T1000 (cell line): ENCODE measurements at regions not wholly inside any gene's neighbourhood (a gene's known extent, or its start where the extent isn't known, plus 50 kb on each side); places are given as distances from the start of the nearest gene placed in this dataset.

ENCODE experiments used
- DNase-seq: peaks from one replicate; lab custom pipeline; 2025; ENCODE audit warnings: mixed read lengths; lab: John Stamatoyannopoulos, UW

DNA sequence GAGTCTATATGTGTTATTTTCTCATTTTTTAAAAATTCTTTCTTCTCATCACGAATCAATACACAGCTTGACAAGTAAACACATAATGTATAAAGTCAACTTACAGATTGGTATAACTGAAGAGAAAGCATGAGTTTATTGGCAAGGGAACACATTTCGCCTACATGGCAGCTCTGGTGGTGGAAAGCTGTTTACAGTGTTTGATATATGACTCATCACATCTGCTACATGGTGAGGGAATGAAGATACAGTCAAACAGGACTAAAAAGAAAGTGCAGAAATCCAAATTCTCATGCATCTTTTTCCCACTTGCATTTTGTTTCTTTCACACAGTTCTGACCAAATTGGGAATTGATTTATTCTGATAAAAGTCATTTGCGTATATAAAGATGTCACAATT, 122.2 kb upstream of the ADGRL4 start:
- DNase-seq = no peak

DNA sequence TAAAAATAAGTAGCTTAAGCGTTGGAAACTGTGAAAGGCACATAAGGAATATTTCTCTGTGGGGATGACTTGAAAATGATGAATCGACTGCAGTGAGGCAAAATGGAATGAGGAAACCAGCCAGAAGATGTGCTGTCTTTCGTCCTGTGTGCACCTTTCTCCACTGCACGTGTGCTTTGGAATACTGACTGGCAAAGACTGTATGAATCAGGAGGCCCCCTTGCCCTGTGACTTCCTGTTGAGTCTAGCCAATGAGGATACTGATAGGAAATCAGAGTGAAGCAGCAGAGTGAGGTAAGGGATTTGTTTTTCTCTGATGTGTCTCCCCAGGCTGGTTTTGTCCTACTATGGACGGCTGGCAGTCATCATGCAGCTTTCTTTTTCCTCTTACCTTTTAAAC, 118.2 kb upstream of the ADGRL4 start:
- DNase-seq = no peak

DNA sequence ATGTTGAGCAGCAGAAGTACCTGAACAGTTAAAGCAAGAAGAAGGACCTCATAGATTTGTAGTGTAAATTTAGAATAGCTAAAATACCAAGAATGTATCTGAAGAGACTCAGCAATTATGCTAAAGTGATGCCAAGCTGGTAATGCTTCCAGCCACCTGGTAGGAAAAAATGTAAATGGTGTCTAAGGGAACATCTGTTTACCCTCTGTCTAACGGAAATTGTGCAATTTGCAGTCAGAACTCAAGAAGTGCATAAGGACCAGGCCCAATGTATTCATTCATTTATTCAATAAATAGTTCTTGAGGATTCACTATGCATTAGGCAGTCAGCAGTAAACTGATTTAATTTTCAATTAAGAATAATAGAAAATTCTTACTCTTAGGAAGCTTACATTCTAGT, 116.0 kb upstream of the ADGRL4 start:
- DNase-seq = no peak

DNA sequence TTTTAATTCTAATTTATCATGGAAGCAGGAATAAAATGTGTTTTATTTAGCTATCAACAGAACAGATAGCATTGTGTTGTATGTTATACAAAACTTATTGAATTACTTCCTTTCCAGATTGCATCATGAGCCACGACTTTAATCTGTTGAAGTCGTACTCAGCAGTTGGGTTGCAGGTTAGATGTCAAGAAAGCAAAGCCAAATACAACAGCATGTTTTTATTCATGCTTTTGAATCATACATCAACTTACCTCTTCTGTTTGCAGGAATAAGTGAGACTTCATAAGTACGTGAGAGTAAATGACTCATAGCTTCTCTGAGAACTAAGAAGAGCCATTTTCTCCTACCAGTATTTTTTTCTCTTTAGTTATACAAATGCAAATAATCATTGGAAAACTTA, 110.8 kb upstream of the ADGRL4 start:
- DNase-seq = no peak

DNA sequence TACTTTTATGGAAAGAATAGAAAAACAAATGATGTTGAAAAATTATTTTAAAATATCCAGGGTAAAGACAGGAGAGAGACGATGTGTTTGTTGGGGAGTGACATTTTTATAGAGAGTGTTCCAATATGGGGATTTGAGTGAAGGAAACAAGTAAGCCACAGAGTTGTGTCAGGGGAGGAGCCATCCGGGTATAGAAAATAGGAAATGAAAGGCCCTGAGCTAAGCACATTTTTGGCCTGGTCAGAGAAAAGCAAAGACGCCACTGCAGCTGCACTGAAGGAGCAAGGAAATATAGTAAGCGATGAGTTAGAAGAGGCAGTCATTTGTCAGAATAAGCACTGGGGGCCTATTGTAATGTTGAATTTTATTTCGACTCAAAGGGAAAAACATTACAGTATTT, 107.3 kb upstream of the ADGRL4 start:
- no peak for DNase-seq

DNA sequence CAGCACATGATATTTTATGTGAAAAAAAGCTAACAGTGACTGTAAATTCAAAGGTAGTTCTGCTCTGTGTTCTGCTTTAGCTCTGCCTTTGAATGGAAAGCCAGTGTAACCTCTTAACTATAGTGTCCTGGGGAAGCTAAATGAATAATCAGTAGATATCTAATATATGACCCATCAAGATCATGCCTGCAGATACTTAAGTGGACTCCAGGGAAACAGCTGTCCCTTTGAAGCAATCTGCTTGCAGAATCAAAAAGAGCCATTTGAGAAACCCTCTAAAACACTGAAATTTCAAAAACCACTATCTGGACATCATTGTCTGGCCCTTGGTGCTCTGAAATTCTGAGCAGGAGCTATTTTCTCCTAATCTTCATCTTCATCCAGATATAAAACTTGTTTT, 104.2 kb upstream of the ADGRL4 start:
- DNase-seq = no peak

DNA sequence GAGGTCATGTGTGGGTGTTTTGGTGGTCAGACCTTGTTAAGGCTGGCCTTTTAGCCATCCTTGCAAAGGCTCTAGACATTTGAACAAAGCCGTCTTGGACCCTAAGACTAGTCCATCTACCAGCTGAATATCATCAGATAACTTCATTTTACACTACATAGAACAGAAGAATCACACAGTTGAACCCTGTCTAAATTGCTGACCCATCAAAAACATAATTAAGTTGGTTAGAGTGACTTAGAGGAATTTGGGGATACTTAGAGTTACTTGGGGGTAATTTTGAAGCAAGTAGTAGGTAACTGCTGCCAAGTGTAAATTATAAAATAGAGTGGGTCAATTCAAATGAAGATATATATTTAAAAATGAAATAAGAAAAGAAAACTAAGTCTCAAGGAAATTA, 102.9 kb upstream of the ADGRL4 start:
- DNase-seq = no peak

DNA sequence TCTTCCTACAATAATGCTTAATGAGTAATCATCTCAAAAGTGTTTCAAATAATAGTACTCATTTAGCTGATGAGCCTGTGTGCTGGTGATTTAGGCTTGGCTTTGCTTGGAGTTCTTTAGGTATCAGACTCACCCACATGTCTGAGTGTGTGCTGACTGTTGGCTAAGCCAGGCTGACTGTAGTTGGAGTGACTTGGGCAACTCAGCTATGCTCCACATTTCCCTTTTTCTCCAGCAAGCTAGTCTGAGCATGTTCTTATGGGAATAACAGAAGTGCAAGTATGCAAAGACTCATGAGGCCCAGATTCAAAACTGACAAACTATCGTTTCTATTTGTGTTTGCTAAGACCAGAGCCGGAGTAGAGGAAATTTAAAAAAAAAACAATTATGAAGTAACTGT, 99.0 kb upstream of the ADGRL4 start:
- DNase-seq = no peak

DNA sequence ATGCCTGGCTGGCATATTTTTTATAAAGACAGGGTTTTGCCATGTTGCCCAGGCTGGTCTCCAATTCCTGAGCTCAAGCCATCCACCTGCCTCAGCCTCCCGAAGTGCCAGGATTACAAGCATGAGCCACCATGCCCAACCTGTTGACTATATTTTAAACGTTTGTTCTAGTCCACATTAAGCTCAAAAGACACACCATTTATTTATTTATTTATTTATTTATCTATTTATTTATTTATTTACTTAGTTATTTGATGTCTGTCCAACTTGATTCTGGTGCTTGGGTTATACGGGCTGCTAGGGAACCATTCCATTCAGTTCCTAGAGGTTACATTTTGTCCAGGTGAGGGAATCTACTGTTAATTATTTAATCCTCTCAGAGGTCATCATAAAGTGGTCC, 98.1 kb upstream of the ADGRL4 start:
- no peak for DNase-seq

DNA sequence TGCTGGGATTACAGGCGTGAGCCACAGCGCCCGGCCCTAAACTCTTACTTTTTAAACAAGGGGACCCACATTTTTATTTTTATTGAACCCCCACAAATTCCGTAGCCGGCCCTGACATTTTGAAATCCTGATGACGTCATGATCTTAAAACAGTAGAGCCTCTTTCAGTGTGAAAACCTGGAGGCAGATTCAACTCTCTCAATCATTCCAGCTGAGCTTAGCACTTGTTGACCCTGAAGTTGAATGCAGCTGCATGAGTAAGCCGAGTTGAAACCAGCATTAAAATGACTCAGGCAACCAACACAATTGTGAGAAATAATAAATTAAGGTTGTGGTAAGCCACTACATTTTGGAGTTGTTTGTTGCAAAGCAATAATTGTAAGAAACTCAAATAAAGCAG, 93.9 kb upstream of the ADGRL4 start:
- DNase-seq = no peak

DNA sequence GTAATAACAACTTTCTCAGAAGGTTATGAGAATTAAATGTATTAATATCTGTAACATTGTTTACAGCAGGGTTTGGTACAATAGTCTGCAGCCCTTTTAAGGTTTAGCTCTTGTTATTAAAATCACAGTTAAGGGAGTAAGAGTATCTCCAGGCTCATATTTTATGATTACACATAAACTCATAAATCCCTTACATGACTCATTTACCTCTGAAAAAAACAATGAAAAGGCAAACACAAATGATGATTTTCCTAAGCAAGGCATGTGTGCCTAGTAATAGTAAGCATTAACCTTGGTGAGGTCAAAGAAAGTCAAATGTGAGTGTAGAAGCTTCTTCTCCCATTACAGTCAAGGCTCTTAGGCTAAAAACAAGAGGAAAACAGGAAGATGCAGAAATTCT, 84.5 kb upstream of the ADGRL4 start:
- DNase-seq = no peak

DNA sequence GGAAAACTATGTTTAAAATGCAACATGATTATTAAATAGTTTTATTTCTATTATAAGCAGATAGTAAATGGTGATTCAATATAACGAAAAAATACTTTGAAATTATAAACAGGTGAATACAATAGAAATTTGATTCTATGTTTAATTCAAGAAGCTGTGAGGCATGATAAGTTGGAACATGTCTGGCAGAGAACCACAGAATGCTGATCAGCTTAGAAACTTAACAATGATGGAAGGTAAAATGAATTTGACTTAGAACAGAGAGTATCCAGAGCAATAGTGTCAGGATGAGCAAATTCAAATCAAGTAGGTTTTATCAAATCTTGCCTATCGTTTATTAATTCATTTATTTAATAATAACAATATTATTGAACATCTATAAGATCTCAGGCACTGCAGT, 83.4 kb upstream of the ADGRL4 start:
- no peak for DNase-seq

DNA sequence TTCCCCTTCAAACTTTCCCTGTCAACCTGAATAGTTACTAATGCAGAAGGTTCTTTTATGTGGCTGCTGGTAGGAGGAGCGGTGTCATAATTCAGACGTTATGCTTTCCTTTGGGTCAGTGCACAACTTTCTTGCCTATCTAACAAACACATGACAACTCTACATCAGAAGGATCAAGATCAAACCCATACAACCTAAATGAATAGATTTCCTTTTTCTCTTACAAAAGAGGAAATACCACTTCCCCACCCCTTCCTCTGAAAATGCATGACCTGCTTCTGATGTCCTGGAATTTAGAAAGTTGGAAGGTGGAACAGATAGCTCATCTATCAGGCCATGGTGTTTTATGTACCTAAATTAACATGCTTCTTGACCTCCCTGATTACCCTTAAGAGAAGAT, 75.7 kb upstream of the ADGRL4 start:
- no peak for DNase-seq

DNA sequence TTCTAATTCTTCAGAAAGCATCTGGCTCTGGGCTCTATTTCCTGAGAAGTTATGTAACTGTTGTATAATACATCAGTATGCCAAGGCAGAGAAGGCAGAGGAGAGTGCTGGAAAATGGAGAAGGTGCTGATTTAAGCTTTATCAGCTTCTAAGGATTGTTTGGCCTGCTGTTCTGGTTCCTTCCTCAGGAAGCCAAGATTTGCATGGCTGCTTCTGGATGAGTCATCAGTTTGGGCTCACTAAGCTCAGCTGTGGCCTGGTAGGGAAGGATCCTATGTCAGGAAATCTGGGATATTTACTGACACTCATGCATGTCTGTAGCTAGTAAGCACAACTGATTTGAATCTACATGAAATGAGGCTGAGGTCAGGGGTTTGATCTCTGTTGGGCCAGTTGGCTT, 73.2 kb upstream of the ADGRL4 start:
- DNase-seq = no peak

DNA sequence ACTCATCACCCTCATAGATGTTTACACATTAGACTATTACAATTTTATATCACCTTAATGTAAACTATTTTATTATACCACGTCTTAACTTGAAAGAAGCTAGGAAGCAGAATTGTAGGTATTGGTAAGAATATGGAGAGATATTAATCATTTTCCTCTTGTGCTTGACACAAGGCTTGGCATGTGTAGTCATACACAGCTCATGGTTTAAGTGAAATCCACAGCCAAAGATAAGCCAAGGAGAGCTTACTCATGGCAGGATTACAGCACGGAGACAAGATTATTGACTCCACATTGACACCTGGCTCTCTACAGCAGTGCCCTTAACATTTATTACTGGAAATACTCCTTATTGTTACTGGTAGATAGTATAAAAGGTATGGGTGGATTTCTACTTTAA, 68.4 kb upstream of the ADGRL4 start:
- no peak for DNase-seq

DNA sequence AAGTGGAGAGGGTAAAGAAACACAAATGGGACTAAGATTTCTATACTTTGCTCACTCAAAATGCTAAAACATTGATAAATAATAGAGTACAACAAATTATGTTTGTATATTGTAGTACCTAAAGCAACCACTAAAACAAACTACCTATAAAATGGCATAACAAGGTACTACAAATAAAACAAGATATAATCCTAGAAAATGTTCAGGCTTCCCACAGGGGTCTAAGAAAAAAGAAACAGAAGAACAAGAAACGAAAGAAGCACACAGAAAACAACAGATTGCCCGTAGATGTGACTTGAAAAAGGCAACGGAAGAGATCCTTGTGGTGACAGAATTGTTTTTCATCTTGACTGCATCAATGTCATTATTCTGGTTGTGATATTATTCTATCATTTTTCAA, 63.3 kb upstream of the ADGRL4 start:
- no peak for DNase-seq

DNA sequence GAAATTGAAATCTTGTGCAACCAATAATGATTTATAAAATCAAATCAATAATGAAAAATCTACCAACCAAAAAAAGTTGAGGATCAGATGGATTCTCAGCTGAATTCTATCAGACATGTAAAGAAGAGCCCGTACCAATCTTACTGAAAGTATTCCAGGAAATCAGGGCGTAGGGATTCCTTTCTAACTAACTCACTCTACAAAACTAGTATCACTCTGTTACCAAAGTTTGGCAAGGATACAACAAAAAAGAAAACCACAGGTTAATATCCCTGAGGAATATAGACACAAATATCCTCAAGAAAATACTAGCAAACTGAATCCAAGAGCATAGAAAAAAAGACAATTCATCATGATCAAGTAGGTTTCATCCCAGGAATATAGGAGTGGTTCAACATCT, 52.8 kb upstream of the ADGRL4 start:
- DNase-seq = no peak
